K562 (cell line): ENCODE measurements at regions not wholly inside any gene's neighbourhood (a gene's known extent, or its start where the extent isn't known, plus 50 kb on each side); places are given as distances from the start of the nearest gene placed in this dataset.

ENCODE experiments used
- ATAC-seq: fragments of 200-7000 bp; cut with Tn5 transposase; 3 replicates; pipeline ENCODE4 v1.9.1; 2020; ENCODE audit warnings: moderate library complexity
- BruUV-seq: library from RNA; stranded (reverse); fragments of 400-500 nt; replicated peaks from 2 replicates; lab custom pipeline; 2021; lab: Mats Ljungman, UMichigan
- CTCF ChIA-PET: fragments of 300-600 bp; formaldehyde crosslinking; extraction: SDS; loops from one replicate; lab custom pipeline; 2021; ENCODE audit warnings: low intra/inter-chr PET ratio; lab: Yijun Ruan, JAX
- POLR2A ChIA-PET: fragments of 300-600, 350-650 bp; sonication (Branson Sonifier 250); formaldehyde crosslinking; extraction: SDS; loops from one replicate; lab custom pipeline; 2021; ENCODE audit warnings: antibody characterized with exemption, inconsistent platforms; lab: Yijun Ruan, JAX
- DNase-seq, 4 experiments: peaks; one replicate each; pipeline versions ENCODE4 v3.0.0 to v3.0.0-alpha.2; 2011 to 2018; ENCODE audit warnings: low spot score in 3 of 4, mixed read lengths in 3 of 4; ENCODE audit errors: extremely low read depth in 1 of 4
- FAIRE-seq: peaks from 2 replicates; lab custom pipeline; 2011; peaks lifted over from hg19 to GRCh38; lab: Jason Lieb, UNC
- H2AFZ ChIP-seq: 2 replicates; pipeline ENCODE4 v1.6.0; 2011; ENCODE audit warnings: low read depth, low read length, control low read depth, inconsistent platforms
- H3K27ac ChIP-seq: fragments of 200-600 bp; 3 replicates; pipeline ENCODE4 v1.8.0; 2011; ENCODE audit warnings: low read depth, mild to moderate bottlenecking, control low read depth, inconsistent platforms, low read length, moderate library complexity, mixed read lengths; ENCODE audit errors: extremely low read depth
- H3K27me3 ChIP-seq, 2 experiments: fragments of 300-600 bp in 1 of 2; 2 replicates in 1 of 2; 3 replicates in 1 of 2; pipeline versions ENCODE4 v1.6.0 to v1.8.0; 2011; ENCODE audit warnings: inconsistent platforms in 2 of 2, low read length in 2 of 2, mild to moderate bottlenecking in 1 of 2, mixed read lengths in 1 of 2, moderate library complexity in 1 of 2; ENCODE audit not compliant: control insufficient read depth in 2 of 2, insufficient read depth in 2 of 2
- H3K36me3 ChIP-seq: fragments of 300-600 bp; 3 replicates; pipeline ENCODE4 v1.8.0; 2011; ENCODE audit warnings: mild to moderate bottlenecking, low read length, inconsistent platforms; ENCODE audit not compliant: control insufficient read depth, insufficient read depth
- H3K4me1 ChIP-seq, 2 experiments: fragments of 200-600 bp in 1 of 2; replicated peaks in 1 of 2; 2 replicates in 1 of 2; 3 replicates in 1 of 2; pipeline versions ENCODE4 v1.5.1 to v1.8.0; 2011; ENCODE audit warnings: inconsistent platforms in 2 of 2, low read length in 2 of 2, mild to moderate bottlenecking in 1 of 2, mixed read lengths in 1 of 2, moderate library complexity in 1 of 2; ENCODE audit not compliant: control insufficient read depth in 2 of 2, insufficient read depth in 2 of 2
- H3K4me2 ChIP-seq: 2 replicates; pipeline ENCODE4 v1.6.1; 2011; ENCODE audit warnings: low read length, control low read depth, inconsistent platforms, mixed read lengths; ENCODE audit not compliant: insufficient read depth
- H3K4me3 ChIP-seq: fragments of 200-600 bp; sonication (generic), shearing (Covaris generic); 2 replicates; pipeline ENCODE4 v1.5.1; 2016; ENCODE audit warnings: control low read depth, inconsistent platforms
- H3K79me2 ChIP-seq: fragments of 200-600 bp; 3 replicates; pipeline ENCODE4 v1.8.0; 2011; ENCODE audit warnings: low read length, inconsistent platforms; ENCODE audit not compliant: control insufficient read depth, insufficient read depth
- H3K9ac ChIP-seq, 2 experiments: 2 replicates each; pipeline versions ENCODE4 v1.6.0 to v1.6.1; 2011; ENCODE audit warnings: low read depth in 2 of 2, low read length in 2 of 2, control low read depth in 1 of 2, inconsistent platforms in 1 of 2, mild to moderate bottlenecking in 1 of 2, mixed read lengths in 1 of 2; ENCODE audit not compliant: insufficient read depth in 1 of 2
- H3K9me1 ChIP-seq: one replicate; pipeline ENCODE4 v1.6.0; 2011; ENCODE audit warnings: inconsistent platforms, mild to moderate bottlenecking, low read length, moderate library complexity; ENCODE audit not compliant: control insufficient read depth, insufficient read depth
- H3K9me3 ChIP-seq: replicated peaks from 2 replicates; pipeline ENCODE4 v1.5.1; 2011; ENCODE audit warnings: low read depth, low read length, inconsistent platforms; ENCODE audit not compliant: control insufficient read depth, insufficient read depth
- H4K20me1 ChIP-seq: replicated peaks from 2 replicates; pipeline ENCODE4 v1.6.1; 2011; ENCODE audit warnings: low read length, inconsistent platforms, mixed read lengths; ENCODE audit not compliant: control insufficient read depth, insufficient read depth
- BCL6 ChIP-seq: fragments of 250-450 bp; sonication (Bioruptor Pico); IDR thresholded peaks from 2 replicates; pipeline ENCODE4 v1.4.0; 2020
- CCAR2 ChIP-seq: fragments of 200-400 bp; formaldehyde crosslinking; IDR thresholded peaks from 2 replicates; pipeline ENCODE4 v1.6.1; 2017; ENCODE audit warnings: mild to moderate bottlenecking, low read depth, low read length
- ESRRA ChIP-seq: fragments of 450-650 bp; IDR thresholded peaks from 2 replicates; pipeline ENCODE4 v1.6.1; 2014; ENCODE audit warnings: low read depth, mild to moderate bottlenecking, moderate library complexity, borderline replicate concordance
- GTF2F1 ChIP-seq: IDR thresholded peaks from 2 replicates; pipeline ENCODE4 v1.6.1; 2011; ENCODE audit warnings: low read depth, low read length, improper control_type of control experiment
- SMAD3 ChIP-seq: fragments of 450-650 bp; formaldehyde crosslinking; conservative IDR thresholded peaks from 2 replicates; pipeline ENCODE4 v1.4.0; 2020; ENCODE audit warnings: mild to moderate bottlenecking
- TAF1 ChIP-seq: IDR thresholded peaks from 2 replicates; pipeline ENCODE4 v1.6.1; 2011; ENCODE audit warnings: mild to moderate bottlenecking, low read length, moderate library complexity; ENCODE audit not compliant: insufficient read depth, control insufficient read depth, severe bottlenecking; ENCODE audit errors: extremely low read depth
- U2AF2 ChIP-seq: fragments of 200-400 bp; formaldehyde crosslinking; optimal IDR thresholded peaks from 2 replicates; pipeline ENCODE3; 2017; ENCODE audit warnings: low read depth, mild to moderate bottlenecking, low read length
- ZNF76 ChIP-seq: fragments of 250-450 bp; sonication (Bioruptor Pico); IDR thresholded peaks from 2 replicates; pipeline ENCODE4 v1.4.0; 2020; ENCODE audit warnings: mild to moderate bottlenecking, moderate library complexity, borderline replicate concordance
- WGBS: fragments of 100-300 bp; shearing (Covaris generic); methylation state at CpG from one replicate; pipeline ENCODE4 v1.1.6; 2016; ENCODE audit warnings: low coverage, mixed read lengths; ENCODE audit not compliant: insufficient coverage; ENCODE audit errors: missing lambda C conversion rate; 5-methylcytosine and 5-hydroxymethylcytosine counted together
- in situ Hi-C: fragments of 300-500 bp; cut with MboI; formaldehyde crosslinking; loops from 4 replicates; pipeline ENCODE4 v1.15.0; 2018; ENCODE audit warnings: inconsistent platforms, mixed read lengths
- intact Hi-C: fragments of 100-400 bp; cut with micrococcal nuclease; formaldehyde crosslinking; loops from 2 replicates; pipeline ENCODE4 v1.14.2; 2022
- TF ChIP-seq, protein P1 (sequence below): fragments of 250-450 bp; sonication (Bioruptor Pico); IDR thresholded peaks from 2 replicates; pipeline ENCODE4 v1.5.0; 2022; ENCODE audit warnings: mild to moderate bottlenecking
- TF ChIP-seq, protein P2 (sequence below), 2 experiments: fragments of 450-650 bp; conservative IDR thresholded peaks; 2 replicates each; pipeline ENCODE4 v1.6.1; 2017; ENCODE audit warnings: mild to moderate bottlenecking in 2 of 2, moderate library complexity in 2 of 2
- TF ChIP-seq, protein P3 (sequence below): fragments of 450-650 bp; IDR thresholded peaks from 2 replicates; pipeline ENCODE4 v1.6.1; 2017; ENCODE audit warnings: mild to moderate bottlenecking, moderate library complexity

DNA sequence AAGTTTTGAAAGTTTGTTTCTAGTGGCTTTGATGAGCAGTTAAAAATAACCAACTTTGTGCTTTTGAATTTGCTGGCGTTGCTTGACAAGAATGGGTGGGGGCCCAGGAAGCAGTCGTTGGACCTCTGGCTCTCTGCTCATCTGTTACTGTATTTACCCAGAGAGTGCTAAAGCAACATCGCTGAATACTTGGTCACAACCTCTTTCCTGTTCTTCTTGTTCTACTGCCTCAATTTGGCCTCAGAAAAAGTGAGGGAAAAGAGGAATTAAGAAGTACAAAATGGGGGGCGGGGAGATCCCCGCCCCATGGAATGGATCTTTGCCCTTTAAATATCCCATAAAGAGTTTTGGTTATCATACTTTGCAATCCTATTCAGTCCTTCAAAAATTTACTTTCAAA is 221.5 kb upstream of the G2E3 start:
- Histone ChIP-seq H4K20me1 (no peaks in the 10 kb centered on the region), H3K27me3 (no peaks in the 10 kb centered on the region), H3K36me3 (no peaks in the 10 kb centered on the region), H3K4me2 (no peak overlapping the region), H2AFZ (no peak overlapping the region), H3K4me3 (no peak overlapping the region), H3K4me1 (no peaks in the 10 kb centered on the region; a peak in 1 of 5 replicates), H3K9ac (no peak overlapping the region), H3K79me2 (no peaks in the 10 kb centered on the region), H3K9me3 (no peaks in the 10 kb centered on the region), H3K9me1 (no peaks in the 10 kb centered on the region), H3K27ac (no peak overlapping the region)
- ChIA-PET POLR2A (interaction anchor here (1.3 kb wide), 1 partner anchor 12 kb away, joined by 4 read pairs; no protein-coding TSS in a partner anchor), CTCF (no interaction called here)
- WGBS = 6% methylated on average over 5 of the region's 5 CpGs
- intact Hi-C loops (no loop called here), in situ Hi-C loops (no loop called here)
- FAIRE-seq (no peak), DNase-seq (no peak), ATAC-seq (no peak)
- no TSS peak for BruUV-seq
- TF ChIP-seq, protein P1, sequence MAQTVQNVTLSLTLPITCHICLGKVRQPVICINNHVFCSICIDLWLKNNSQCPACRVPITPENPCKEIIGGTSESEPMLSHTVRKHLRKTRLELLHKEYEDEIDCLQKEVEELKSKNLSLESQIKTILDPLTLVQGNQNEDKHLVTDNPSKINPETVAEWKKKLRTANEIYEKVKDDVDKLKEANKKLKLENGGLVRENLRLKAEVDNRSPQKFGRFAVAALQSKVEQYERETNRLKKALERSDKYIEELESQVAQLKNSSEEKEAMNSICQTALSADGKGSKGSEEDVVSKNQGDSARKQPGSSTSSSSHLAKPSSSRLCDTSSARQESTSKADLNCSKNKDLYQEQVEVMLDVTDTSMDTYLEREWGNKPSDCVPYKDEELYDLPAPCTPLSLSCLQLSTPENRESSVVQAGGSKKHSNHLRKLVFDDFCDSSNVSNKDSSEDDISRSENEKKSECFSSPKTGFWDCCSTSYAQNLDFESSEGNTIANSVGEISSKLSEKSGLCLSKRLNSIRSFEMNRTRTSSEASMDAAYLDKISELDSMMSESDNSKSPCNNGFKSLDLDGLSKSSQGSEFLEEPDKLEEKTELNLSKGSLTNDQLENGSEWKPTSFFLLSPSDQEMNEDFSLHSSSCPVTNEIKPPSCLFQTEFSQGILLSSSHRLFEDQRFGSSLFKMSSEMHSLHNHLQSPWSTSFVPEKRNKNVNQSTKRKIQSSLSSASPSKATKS (CRISPR knock-in tag) = no peak
- TF ChIP-seq ESRRA (no peak), TAF1 (no peak), SMAD3 (CRISPR knock-in tag) (no peak), CCAR2 (no peak), BCL6 (CRISPR knock-in tag) (no peak), ZNF76 (CRISPR knock-in tag) (no peak), U2AF2 (no peak), GTF2F1 (no peak)
- TF ChIP-seq, protein P2, sequence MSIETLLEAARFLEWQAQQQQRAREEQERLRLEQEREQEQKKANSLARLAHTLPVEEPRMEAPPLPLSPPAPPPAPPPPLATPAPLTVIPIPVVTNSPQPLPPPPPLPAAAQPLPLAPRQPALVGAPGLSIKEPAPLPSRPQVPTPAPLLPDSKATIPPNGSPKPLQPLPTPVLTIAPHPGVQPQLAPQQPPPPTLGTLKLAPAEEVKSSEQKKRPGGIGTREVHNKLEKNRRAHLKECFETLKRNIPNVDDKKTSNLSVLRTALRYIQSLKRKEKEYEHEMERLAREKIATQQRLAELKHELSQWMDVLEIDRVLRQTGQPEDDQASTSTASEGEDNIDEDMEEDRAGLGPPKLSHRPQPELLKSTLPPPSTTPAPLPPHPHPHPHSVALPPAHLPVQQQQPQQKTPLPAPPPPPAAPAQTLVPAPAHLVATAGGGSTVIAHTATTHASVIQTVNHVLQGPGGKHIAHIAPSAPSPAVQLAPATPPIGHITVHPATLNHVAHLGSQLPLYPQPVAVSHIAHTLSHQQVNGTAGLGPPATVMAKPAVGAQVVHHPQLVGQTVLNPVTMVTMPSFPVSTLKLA (conservative IDR thresholded peaks at IDR 0.05) = no peak
- TF ChIP-seq, protein P3, sequence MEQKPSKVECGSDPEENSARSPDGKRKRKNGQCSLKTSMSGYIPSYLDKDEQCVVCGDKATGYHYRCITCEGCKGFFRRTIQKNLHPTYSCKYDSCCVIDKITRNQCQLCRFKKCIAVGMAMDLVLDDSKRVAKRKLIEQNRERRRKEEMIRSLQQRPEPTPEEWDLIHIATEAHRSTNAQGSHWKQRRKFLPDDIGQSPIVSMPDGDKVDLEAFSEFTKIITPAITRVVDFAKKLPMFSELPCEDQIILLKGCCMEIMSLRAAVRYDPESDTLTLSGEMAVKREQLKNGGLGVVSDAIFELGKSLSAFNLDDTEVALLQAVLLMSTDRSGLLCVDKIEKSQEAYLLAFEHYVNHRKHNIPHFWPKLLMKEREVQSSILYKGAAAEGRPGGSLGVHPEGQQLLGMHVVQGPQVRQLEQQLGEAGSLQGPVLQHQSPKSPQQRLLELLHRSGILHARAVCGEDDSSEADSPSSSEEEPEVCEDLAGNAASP = no peak
